Left lung (tissue), 4 donors: ENCODE measurements at regions not wholly inside any gene's neighbourhood (a gene's known extent, or its start where the extent isn't known, plus 50 kb on each side); places are given as distances from the start of the nearest gene placed in this dataset.
A peak's percentile ranks its signal among the peaks of the same experiment; 100 is the strongest.

Experiments
- ATAC-seq: fragments of 200-7000 bp; cut with Tn5 transposase; one replicate; pipeline ENCODE4 v1.9.1; 2020; ENCODE audit warnings: moderate library complexity
- DNase-seq, 4 donors: peaks; one replicate each; pipeline ENCODE4 v3.0.0-alpha.2; 2013 to 2020
- H3K27ac ChIP-seq, 2 donors: fragments of 200-600 bp; sonication (generic) in 1 of 2; one replicate each; pipeline versions ENCODE4 v1.5.0 to v1.8.0; 2020 to 2021
- H3K27me3 ChIP-seq, 2 donors: fragments of 200-600 bp; sonication (generic) in 1 of 2; one replicate each; pipeline versions ENCODE4 v1.5.0 to v1.8.0; 2020 to 2021
- H3K36me3 ChIP-seq, 2 donors: fragments of 200-600 bp; sonication (generic) in 1 of 2; one replicate each; pipeline versions ENCODE4 v1.5.0 to v1.8.0; 2020 to 2021
- H3K4me1 ChIP-seq, 2 donors: fragments of 200-600 bp; one replicate each; pipeline ENCODE4 v1.8.0; 2021
- H3K4me3 ChIP-seq, 2 donors: fragments of 200-600 bp; sonication (generic) in 1 of 2; one replicate each; pipeline versions ENCODE4 v1.5.0 to v1.8.0; 2020 to 2021; ENCODE audit warnings: mild to moderate bottlenecking in 1 of 2
- H3K9me3 ChIP-seq, 2 donors: fragments of 200-600 bp; sonication (generic) in 1 of 2; one replicate each; pipeline versions ENCODE4 v1.5.0 to v1.8.0; 2020 to 2021
- CTCF ChIP-seq, 2 donors: fragments of 200-600 bp; sonication (generic) in 1 of 2; IDR thresholded peaks; one replicate each; pipeline versions ENCODE4 v1.5.0 to v1.8.0; 2021; ENCODE audit warnings: antibody characterized with exemption in 2 of 2
- intact Hi-C, 2 donors: fragments of 100-400 bp; cut with DNase I; formaldehyde crosslinking; loops; one replicate each; pipeline versions ENCODE4 v1.11.2 to v1.14.2; 2022
- donor health status: DM: no; HTN: yes; CAD: no.
- donor health status: DM: no; HTN: no; CAD: no.

GRCh38 chr16:66156538-66156937 is 210.0 kb upstream of the CDH5 start:
- DNase-seq (no peak), ATAC-seq (no peak)
- intact Hi-C loops: no loop called here
- H3K27ac ChIP-seq: no peak overlapping the region
- no peaks in the 10 kb centered on the region for H3K36me3 ChIP-seq
- no peak overlapping the region for H3K4me3 ChIP-seq
- H3K9me3 ChIP-seq: no peaks in the 10 kb centered on the region
- H3K4me1 ChIP-seq: peaks cover under 1 to 3% of the 10 kb centered on the region in 2 donors
- H3K27me3 ChIP-seq: no peaks in the 10 kb centered on the region
- no peak for TF ChIP-seq CTCF (IDR thresholded peaks at IDR 0.05)

GRCh38 chr16:66155933-66156332 is 210.6 kb upstream of the CDH5 start:
- Histone ChIP-seq H3K27ac (no peak overlapping the region), H3K36me3 (no peaks in the 10 kb centered on the region), H3K9me3 (no peaks in the 10 kb centered on the region), H3K4me3 (no peak overlapping the region), H3K4me1 (peaks cover 3 to 7% of the 10 kb centered on the region in 2 donors), H3K27me3 (no peaks in the 10 kb centered on the region)
- DNase-seq (no peak), ATAC-seq (no peak)
- intact Hi-C loops: no loop called here
- TF ChIP-seq CTCF (IDR thresholded peaks at IDR 0.05): no peak

- Histone ChIP-seq H3K4me3 (no peak overlapping the region), H3K9me3 (no peaks in the 10 kb centered on the region), H3K4me1 (peaks cover 7 to 11% of the 10 kb centered on the region in 2 donors), H3K36me3 (no peaks in the 10 kb centered on the region), H3K27me3 (no peaks in the 10 kb centered on the region), H3K27ac (no peak overlapping the region)
- no peak for ATAC-seq
- DNase-seq: no peak
- intact Hi-C loops: no loop called here
- TF ChIP-seq CTCF (IDR thresholded peaks at IDR 0.05): no peak
Measured at GRCh38 chr16:66154801-66155200, 211.7 kb upstream of the CDH5 start.

GRCh38 chr16:66152823-66153393 is 213.6 kb upstream of the CDH5 start:
- DNase-seq: peak in 2 of 4 donors; percentile 76 to 82
- H3K27me3 ChIP-seq: no peaks in the 10 kb centered on the region

GRCh38 chr16:66152181-66152580 is 214.3 kb upstream of the CDH5 start:
- no peak for TF ChIP-seq CTCF (IDR thresholded peaks at IDR 0.05)
- DNase-seq (no peak), ATAC-seq (no peak)
- no peak overlapping the region for H3K27ac ChIP-seq
- H3K36me3 ChIP-seq: no peaks in the 10 kb centered on the region
- H3K4me3 ChIP-seq: no peak overlapping the region
- intact Hi-C loops: no loop called here
- no peaks in the 10 kb centered on the region for H3K9me3 ChIP-seq
- peaks cover 7 to 11% of the 10 kb centered on the region in 2 donors for H3K4me1 ChIP-seq
- H3K27me3 ChIP-seq: no peaks in the 10 kb centered on the region

More at GRCh38 chr16:66152823-66153393, 213.6 kb upstream of the CDH5 start:
- Histone ChIP-seq H3K4me3 (no peak overlapping the region), H3K27ac (peak overlapping the region in 1 of 2 donors; percentile 46), H3K9me3 (no peaks in the 10 kb centered on the region), H3K36me3 (no peaks in the 10 kb centered on the region), H3K4me1 (peaks cover 7 to 11% of the 10 kb centered on the region in 2 donors)
- intact Hi-C loops: no loop called here
- TF ChIP-seq CTCF (IDR thresholded peaks at IDR 0.05): no peak
- ATAC-seq: peak; percentile 31
